Stomach smooth muscle (tissue), 2 donors: ENCODE measurements at regions not wholly inside any gene's neighbourhood (a gene's known extent, or its start where the extent isn't known, plus 50 kb on each side); places are given as distances from the start of the nearest gene placed in this dataset.

Source experiments
- H3K27ac ChIP-seq: one replicate; pipeline ENCODE4 v1.7.0; 2013; ENCODE audit warnings: mild to moderate bottlenecking, low read length, inconsistent platforms
- H3K27me3 ChIP-seq, 2 donors: one replicate each; pipeline ENCODE4 v1.7.0; 2013; ENCODE audit warnings: low read length in 2 of 2; ENCODE audit not compliant: insufficient read depth in 2 of 2, control insufficient read depth in 1 of 2
- H3K36me3 ChIP-seq, 2 donors: one replicate each; pipeline ENCODE4 v1.7.0; 2013; ENCODE audit warnings: low read length in 2 of 2; ENCODE audit not compliant: control insufficient read depth in 2 of 2, insufficient read depth in 2 of 2
- H3K4me1 ChIP-seq: one replicate; pipeline ENCODE4 v1.7.0; 2013; ENCODE audit warnings: low read length; ENCODE audit not compliant: control insufficient read depth, insufficient read depth
- H3K4me3 ChIP-seq, 2 donors: one replicate each; pipeline ENCODE4 v1.7.0; 2013; ENCODE audit warnings: low read length in 2 of 2
- H3K9ac ChIP-seq, 2 donors: one replicate each; pipeline ENCODE4 v1.7.0; 2013; ENCODE audit warnings: low read length in 2 of 2, mild to moderate bottlenecking in 1 of 2
- H3K9me3 ChIP-seq, 2 donors: one replicate each; pipeline ENCODE4 v1.7.0; 2013; ENCODE audit warnings: low read length in 2 of 2; ENCODE audit not compliant: control insufficient read depth in 2 of 2
- donor health status: healthy.
- donor health status: Pancreatic carcinoma.

- Histone ChIP-seq H3K36me3 (no peaks in the 10 kb centered on the region), H3K27me3 (peaks cover 0 to 3% of the 10 kb centered on the region in 2 donors), H3K9me3 (no peaks in the 10 kb centered on the region), H3K4me1 (no peaks in the 10 kb centered on the region), H3K27ac (no peak overlapping the region), H3K9ac (no peak overlapping the region), H3K4me3 (no peak overlapping the region)
Observed at GRCh38 chr14:103195828-103196615, 72.8 kb downstream of the TNFAIP2 start.

DNA sequence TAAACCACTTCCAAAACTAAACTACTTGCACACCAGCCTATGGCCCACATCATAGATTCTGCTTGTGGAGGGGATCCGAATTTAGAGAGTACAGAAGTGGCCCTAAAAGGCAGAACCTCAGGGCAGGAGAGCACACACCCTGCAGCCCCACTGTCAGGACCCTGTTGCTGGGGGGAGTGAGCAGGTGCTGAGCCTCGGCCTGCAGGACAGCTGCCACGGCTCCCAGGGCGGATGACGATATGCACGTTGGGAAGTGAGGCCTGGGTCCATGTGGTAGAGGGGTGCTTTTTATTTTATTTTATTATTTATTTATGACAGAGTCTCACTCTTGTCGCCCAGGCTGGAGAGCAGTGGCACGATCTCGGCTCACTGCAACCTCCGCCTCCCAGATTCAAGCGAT is 73.5 kb downstream of the TNFAIP2 start:
- H3K9ac ChIP-seq = no peak overlapping the region
- H3K4me3 ChIP-seq = no peak overlapping the region
- H3K36me3 ChIP-seq = no peaks in the 10 kb centered on the region
- peaks cover 0 to 3% of the 10 kb centered on the region in 2 donors for H3K27me3 ChIP-seq
- H3K4me1 ChIP-seq = no peaks in the 10 kb centered on the region
- no peaks in the 10 kb centered on the region for H3K9me3 ChIP-seq
- no peak overlapping the region for H3K27ac ChIP-seq

GRCh38 chr14:103198131-103199105 is 75.2 kb downstream of the TNFAIP2 start:
- Histone ChIP-seq H3K27me3 (no peaks in the 10 kb centered on the region), H3K4me3 (no peak overlapping the region), H3K36me3 (no peaks in the 10 kb centered on the region), H3K9me3 (no peaks in the 10 kb centered on the region), H3K27ac (peak overlapping the region; percentile 46), H3K9ac (peak overlapping the region in 1 of 2 donors; percentile 6), H3K4me1 (no peaks in the 10 kb centered on the region)

- Histone ChIP-seq H3K4me3 (no peak overlapping the region), H3K4me1 (no peaks in the 10 kb centered on the region), H3K27me3 (no peaks in the 10 kb centered on the region), H3K36me3 (no peaks in the 10 kb centered on the region), H3K9me3 (peaks cover 0 to under 1% of the 10 kb centered on the region in 2 donors), H3K27ac (no peak overlapping the region), H3K9ac (peak overlapping the region in 1 of 2 donors; percentile 6)
Observed at GRCh38 chr14:103199124-103199523, 75.9 kb downstream of the TNFAIP2 start.

DNA sequence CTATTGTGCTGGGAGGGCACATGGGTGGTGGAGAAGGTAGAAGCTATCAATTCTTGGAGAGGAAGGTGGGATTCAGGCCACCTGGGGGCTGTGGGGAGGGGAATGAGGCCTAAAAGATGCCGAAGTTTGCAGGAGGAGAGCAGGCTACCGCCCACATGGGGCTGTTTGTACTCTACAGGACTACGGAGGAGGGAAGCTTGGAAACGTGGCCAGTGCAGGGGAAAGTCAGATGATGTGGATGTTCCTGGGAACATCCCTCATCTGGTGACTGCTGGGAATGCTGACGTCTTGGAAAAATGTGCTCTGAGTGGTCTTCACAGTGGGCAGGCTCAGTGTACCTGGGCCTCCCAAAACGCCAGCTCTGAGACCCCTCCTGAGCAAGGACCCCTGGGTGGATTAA is 78.5 kb downstream of the TNFAIP2 start:
- Histone ChIP-seq H3K4me3 (no peak overlapping the region), H3K9ac (no peak overlapping the region), H3K9me3 (peaks cover 0 to 4% of the 10 kb centered on the region in 2 donors), H3K4me1 (peaks cover 2% of the 10 kb centered on the region), H3K27me3 (peaks cover 4 to 10% of the 10 kb centered on the region in 2 donors), H3K27ac (no peak overlapping the region), H3K36me3 (no peaks in the 10 kb centered on the region)

- H3K4me1 ChIP-seq = peaks cover 8% of the 10 kb centered on the region
- H3K9me3 ChIP-seq = peaks cover 0 to 4% of the 10 kb centered on the region in 2 donors
- peaks cover 17% of the 10 kb centered on the region in 2 donors for H3K27me3 ChIP-seq
- H3K9ac ChIP-seq = no peak overlapping the region
- H3K4me3 ChIP-seq = no peak overlapping the region
- H3K27ac ChIP-seq = no peak overlapping the region
- no peaks in the 10 kb centered on the region for H3K36me3 ChIP-seq
Observed at GRCh38 chr14:103204852-103205540, 81.7 kb downstream of the TNFAIP2 start.

DNA sequence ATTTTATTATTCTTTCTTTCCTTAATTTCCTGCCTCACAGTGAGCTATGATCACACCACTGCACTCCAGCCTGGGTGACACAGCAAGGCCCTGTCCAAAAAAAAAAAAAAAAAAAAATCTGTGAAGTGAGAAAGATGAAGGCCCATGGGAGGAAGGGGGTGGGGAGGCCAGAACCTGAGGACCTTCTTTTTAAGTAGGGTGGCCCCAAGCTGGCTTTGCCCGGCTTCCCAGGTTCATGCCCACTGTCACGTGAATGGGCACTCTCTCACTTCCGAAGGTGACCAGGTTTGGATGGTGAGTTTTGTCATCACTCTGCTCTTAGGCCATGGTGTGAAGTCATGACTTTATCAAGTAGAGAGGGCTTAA is 82.3 kb downstream of the TNFAIP2 start:
- peaks cover 17% of the 10 kb centered on the region in 2 donors for H3K27me3 ChIP-seq
- H3K4me3 ChIP-seq = peak overlapping the region in 1 of 2 donors; percentile 63
- H3K9ac ChIP-seq = peak overlapping the region in 1 of 2 donors; percentile 6
- H3K27ac ChIP-seq = peak overlapping the region; percentile 46
- H3K36me3 ChIP-seq = no peaks in the 10 kb centered on the region
- H3K4me1 ChIP-seq = peaks cover 8% of the 10 kb centered on the region
- peaks cover 0 to 4% of the 10 kb centered on the region in 2 donors for H3K9me3 ChIP-seq

DNA sequence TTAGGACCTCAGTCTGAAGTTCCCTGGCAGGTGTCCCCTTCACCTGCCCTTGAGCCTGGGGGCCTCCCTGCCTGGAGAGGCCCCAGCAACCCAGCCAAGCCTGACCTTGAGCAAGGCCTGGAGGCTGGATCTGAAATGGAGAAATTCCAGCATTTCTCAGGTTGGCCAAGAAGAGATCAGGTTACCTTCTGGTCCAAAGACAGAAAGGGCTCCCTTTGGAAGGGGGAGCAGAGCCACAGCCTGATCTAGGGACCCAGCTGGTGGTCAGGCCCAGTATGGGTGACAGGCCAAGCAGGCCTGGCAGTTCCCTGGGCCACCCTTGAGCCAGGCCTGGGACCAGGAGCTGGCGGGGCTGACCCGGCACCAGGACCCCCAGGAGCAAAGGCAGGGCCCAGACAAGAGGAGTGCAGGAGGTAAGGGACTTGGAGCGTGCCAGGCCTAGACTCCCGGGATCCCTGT is 82.8 kb downstream of the TNFAIP2 start:
- Histone ChIP-seq H3K4me3 (peak overlapping the region; percentile 27 to 63), H3K27me3 (peaks cover 17% of the 10 kb centered on the region in 2 donors), H3K9ac (peak overlapping the region; percentile 6 to 21), H3K9me3 (peaks cover 0 to 4% of the 10 kb centered on the region in 2 donors), H3K36me3 (no peaks in the 10 kb centered on the region), H3K4me1 (peaks cover 8% of the 10 kb centered on the region), H3K27ac (peak overlapping the region; percentile 46)

- H3K9ac ChIP-seq = peak overlapping the region; percentile 54 to 55
- peaks cover 8% of the 10 kb centered on the region for H3K4me1 ChIP-seq
- peak overlapping the region; percentile 27 to 71 for H3K4me3 ChIP-seq
- peaks cover 17% of the 10 kb centered on the region in 2 donors for H3K27me3 ChIP-seq
- no peaks in the 10 kb centered on the region for H3K36me3 ChIP-seq
- H3K9me3 ChIP-seq = peaks cover 0 to 4% of the 10 kb centered on the region in 2 donors
- peak overlapping the region; percentile 46 for H3K27ac ChIP-seq
Observed at GRCh38 chr14:103206836-103207387, 83.7 kb downstream of the TNFAIP2 start.
